Right atrium auricular region (tissue), 2 donors: ENCODE measurements at regions not wholly inside any gene's neighbourhood (a gene's known extent, or its start where the extent isn't known, plus 50 kb on each side); places are given as distances from the start of the nearest gene placed in this dataset.

ENCODE experiments used
- DNase-seq: peaks from one replicate; pipeline ENCODE4 v3.0.0-alpha.2; 2019; ENCODE audit warnings: low spot score
- H3K27ac ChIP-seq, 2 donors: fragments of 200-600 bp; sonication (generic); 1 replicate in 1 of 2; 2 replicates in 1 of 2; pipeline ENCODE4 v1.5.1; 2016 to 2019
- H3K27me3 ChIP-seq, 2 donors: fragments of 200-600 bp; sonication (generic); one replicate each; pipeline versions ENCODE4 v1.5.1 to v1.6.0; 2017 to 2019
- H3K36me3 ChIP-seq: fragments of 200-600 bp; sonication (generic); one replicate; pipeline ENCODE4 v1.5.1; 2016
- H3K4me1 ChIP-seq, 2 donors: fragments of 200-600 bp; sonication (generic); one replicate each; pipeline versions ENCODE4 v1.5.1 to v1.6.0; 2017 to 2019
- H3K4me3 ChIP-seq, 2 donors: fragments of 200-600 bp; sonication (generic); 1 replicate in 1 of 2; 2 replicates in 1 of 2; pipeline ENCODE4 v1.5.1; 2017 to 2019; ENCODE audit warnings: mild to moderate bottlenecking in 1 of 2, moderate library complexity in 1 of 2
- H3K9me3 ChIP-seq, 2 donors: fragments of 200-600 bp; sonication (generic); one replicate each; pipeline ENCODE4 v1.5.1; 2019
- CTCF ChIP-seq, 2 donors: fragments of 200-600 bp; sonication (generic); IDR thresholded peaks; one replicate each; pipeline ENCODE4 v1.5.1; 2019; ENCODE audit warnings: antibody characterized with exemption in 2 of 2

- Histone ChIP-seq H3K36me3 (no peaks in the 10 kb centered on the region), H3K27ac (no peak overlapping the region), H3K4me1 (no peaks in the 10 kb centered on the region), H3K9me3 (no peaks in the 10 kb centered on the region), H3K4me3 (no peak overlapping the region), H3K27me3 (no peaks in the 10 kb centered on the region)
- no peak for TF ChIP-seq CTCF (IDR thresholded peaks at IDR 0.05)
- no peak for DNase-seq
Observed at GRCh38 chr9:12997009-12997408, 222.2 kb downstream of the LURAP1L start.

GRCh38 chr9:13001989-13002580, 227.3 kb downstream of the LURAP1L start:
- Histone ChIP-seq H3K27me3 (no peaks in the 10 kb centered on the region), H3K9me3 (no peaks in the 10 kb centered on the region), H3K27ac (no peak overlapping the region), H3K4me3 (no peak overlapping the region), H3K4me1 (no peaks in the 10 kb centered on the region), H3K36me3 (no peaks in the 10 kb centered on the region)
- no peak for TF ChIP-seq CTCF (IDR thresholded peaks at IDR 0.05)
- DNase-seq = no peak

- no peaks in the 10 kb centered on the region for H3K4me1 ChIP-seq
- no peaks in the 10 kb centered on the region for H3K36me3 ChIP-seq
- no peak overlapping the region for H3K27ac ChIP-seq
- no peak for TF ChIP-seq CTCF (IDR thresholded peaks at IDR 0.05)
- H3K9me3 ChIP-seq = no peaks in the 10 kb centered on the region
- no peak for DNase-seq
- H3K4me3 ChIP-seq = no peak overlapping the region
- H3K27me3 ChIP-seq = no peaks in the 10 kb centered on the region
Observed at GRCh38 chr9:13002740-13003139, 227.9 kb downstream of the LURAP1L start.

GRCh38 chr9:13009871-13010270, 235.1 kb downstream of the LURAP1L start:
- no peak for DNase-seq
- Histone ChIP-seq H3K9me3 (no peaks in the 10 kb centered on the region), H3K36me3 (no peaks in the 10 kb centered on the region), H3K27me3 (no peaks in the 10 kb centered on the region), H3K4me1 (no peaks in the 10 kb centered on the region), H3K27ac (no peak overlapping the region), H3K4me3 (no peak overlapping the region)
- no peak for TF ChIP-seq CTCF (IDR thresholded peaks at IDR 0.05)

GRCh38 chr9:13013991-13014883, 239.4 kb downstream of the LURAP1L start:
- TF ChIP-seq CTCF (IDR thresholded peaks at IDR 0.05) = no peak
- H3K9me3 ChIP-seq = no peaks in the 10 kb centered on the region

More at GRCh38 chr9:13013991-13014883, 239.4 kb downstream of the LURAP1L start:
- H3K27ac ChIP-seq = no peak overlapping the region
- no peaks in the 10 kb centered on the region for H3K27me3 ChIP-seq
- H3K4me1 ChIP-seq = no peaks in the 10 kb centered on the region
- H3K36me3 ChIP-seq = no peaks in the 10 kb centered on the region
- H3K4me3 ChIP-seq = no peak overlapping the region
- DNase-seq = no peak
